GM12892 (cell line): ENCODE measurements at regions not wholly inside any gene's neighbourhood (a gene's known extent, or its start where the extent isn't known, plus 50 kb on each side); places are given as distances from the start of the nearest gene placed in this dataset.

Experiments used
- POLR2A ChIP-seq: IDR thresholded peaks from 2 replicates; pipeline ENCODE4 v1.6.1; 2011; ENCODE audit warnings: low read depth, low read length, control low read depth
- POLR2AphosphoS5 ChIP-seq: IDR thresholded peaks from 2 replicates; pipeline ENCODE4 v1.6.1; 2011; ENCODE audit warnings: low read depth, low read length, control low read depth
- TAF1 ChIP-seq: IDR thresholded peaks from 2 replicates; pipeline ENCODE4 v1.6.1; 2011; ENCODE audit warnings: low read depth, mild to moderate bottlenecking, control low read depth, low read length, borderline replicate concordance

DNA sequence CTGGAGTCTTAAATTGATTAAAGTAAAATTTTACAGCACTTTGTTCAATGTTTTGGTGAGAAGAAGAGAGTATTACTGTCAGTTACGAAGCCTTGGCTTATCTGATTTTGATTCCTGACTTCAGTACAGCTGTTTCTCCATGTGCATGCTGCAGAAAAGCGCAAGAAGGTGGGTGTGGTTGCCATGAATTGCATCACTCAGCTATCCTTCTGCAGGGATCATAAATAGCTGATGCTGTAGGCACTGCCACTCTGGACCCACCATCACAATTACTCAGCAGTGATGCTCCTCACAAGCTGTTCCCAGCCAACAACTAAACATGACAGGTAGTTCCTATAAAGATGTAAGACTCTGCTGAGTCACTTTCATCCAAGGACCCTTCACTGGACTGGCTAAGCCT lies 321.2 kb downstream of the IRS2 start:
- no peak for TF ChIP-seq POLR2AphosphoS5
- no peak for TF ChIP-seq POLR2A
- TF ChIP-seq TAF1: no peak
